AG09309 (cell line): ENCODE measurements at regions not wholly inside any gene's neighbourhood (a gene's known extent, or its start where the extent isn't known, plus 50 kb on each side); places are given as distances from the start of the nearest gene placed in this dataset.

Experiments
- DNase-seq: peaks from one replicate; pipeline ENCODE4 v3.0.0-alpha.2; 2010; ENCODE audit warnings: low read depth
- H3K4me3 ChIP-seq: 2 replicates; pipeline ENCODE4 v1.5.1; 2011; ENCODE audit warnings: mild to moderate bottlenecking, low read depth, low read length, moderate library complexity; ENCODE audit not compliant: control insufficient read depth
- CTCF ChIP-seq: IDR thresholded peaks from 2 replicates; pipeline ENCODE4 v1.5.1; 2011; ENCODE audit warnings: mild to moderate bottlenecking, low read depth, low read length, inconsistent platforms; ENCODE audit not compliant: insufficient read depth, control insufficient read depth; ENCODE audit errors: missing control alignments

DNA sequence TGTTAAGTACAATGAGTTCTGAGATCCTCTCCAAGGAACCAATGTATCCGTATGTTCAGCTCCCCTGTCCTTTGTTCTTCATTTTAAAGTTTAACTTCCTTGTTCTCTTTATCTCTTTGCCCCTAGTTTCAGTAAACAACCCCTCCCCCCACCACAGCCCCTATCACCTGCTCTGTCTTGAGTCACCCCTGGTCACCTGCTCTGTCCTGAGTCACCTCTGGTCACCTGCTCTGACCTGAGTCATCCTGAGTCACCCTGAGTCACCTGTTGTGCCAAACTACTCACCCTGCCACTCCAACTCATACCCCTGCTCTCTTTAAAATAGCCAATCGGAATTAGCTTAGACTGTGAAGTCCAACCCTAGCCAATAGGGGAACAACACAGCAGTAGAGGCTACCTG lies 288.7 kb upstream of the CDYL start:
- DNase-seq = no peak
- TF ChIP-seq CTCF = no peak
- no peak overlapping the region for H3K4me3 ChIP-seq

GRCh38 chr6:4486568-4487315 lies 289.5 kb upstream of the CDYL start:
- no peak for DNase-seq
- no peak overlapping the region for H3K4me3 ChIP-seq
- no peak for TF ChIP-seq CTCF

GRCh38 chr6:4485735-4486134 lies 290.5 kb upstream of the CDYL start:
- DNase-seq = no peak
- no peak for TF ChIP-seq CTCF
- no peak overlapping the region for H3K4me3 ChIP-seq

DNA sequence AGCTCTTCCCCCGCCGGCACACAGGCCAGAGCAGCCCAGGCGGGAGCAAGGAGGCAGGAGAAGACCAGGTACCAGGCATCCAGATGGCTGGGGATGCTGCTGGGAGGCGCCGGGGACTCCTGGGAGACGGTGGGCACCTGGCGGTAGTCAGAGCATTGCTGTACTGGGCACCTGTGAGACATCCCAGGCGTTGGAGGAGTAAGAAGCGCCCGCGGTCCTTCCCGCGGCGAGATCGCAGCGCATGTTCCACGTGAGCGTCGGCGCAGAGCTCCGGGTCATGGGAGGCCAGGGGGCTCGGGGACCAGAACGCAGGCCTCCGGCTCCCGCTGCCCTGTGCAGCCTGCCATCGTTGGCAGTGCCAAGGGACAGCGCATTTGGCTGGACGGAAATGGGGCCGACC lies 293.7 kb upstream of the CDYL start:
- DNase-seq = no peak
- TF ChIP-seq CTCF = no peak
- no peak overlapping the region for H3K4me3 ChIP-seq

DNA sequence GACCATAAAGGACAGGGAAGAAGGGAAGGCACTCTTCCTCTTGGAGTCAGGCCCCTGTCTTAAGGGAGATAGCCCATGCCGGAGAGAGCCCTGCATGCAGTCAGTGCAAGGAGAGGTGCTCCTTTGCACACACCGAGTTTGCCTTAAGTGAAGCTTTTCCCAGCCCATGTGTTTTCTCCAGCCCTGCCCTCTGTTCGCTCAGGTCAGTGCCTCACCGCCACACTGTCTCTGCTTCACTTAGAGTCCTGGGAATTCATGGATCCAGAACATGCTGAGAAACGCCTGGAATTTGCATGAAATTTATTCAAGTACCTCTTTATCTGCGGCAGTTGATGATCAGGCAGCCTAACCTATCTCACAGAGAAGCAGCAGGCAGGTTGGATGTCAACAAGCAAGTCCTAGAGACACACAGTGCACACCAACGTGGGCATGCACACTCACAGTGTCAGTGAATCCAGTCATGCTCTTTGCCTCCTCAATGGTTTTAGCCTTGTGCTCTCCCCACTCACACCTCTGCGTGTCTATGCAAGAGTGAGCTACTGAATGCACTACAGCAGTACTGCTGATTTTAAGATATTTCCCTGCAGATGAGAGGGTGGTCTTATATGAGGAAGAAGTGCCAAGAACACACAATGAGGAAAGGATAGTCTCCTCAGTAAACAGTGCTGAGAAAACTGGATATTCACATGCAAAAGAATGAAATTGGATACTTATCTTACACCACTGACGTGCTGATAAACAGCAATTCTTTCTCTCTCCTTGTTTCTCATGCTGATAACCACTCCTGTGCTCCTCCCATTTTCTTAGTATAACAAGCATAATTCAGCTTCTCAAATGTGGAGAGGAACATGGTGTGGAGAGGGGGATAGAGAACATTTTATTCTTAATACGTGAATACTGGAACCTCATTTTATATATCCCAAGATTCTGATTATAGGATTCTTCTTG lies 295.1 kb upstream of the CDYL start:
- no peak overlapping the region for H3K4me3 ChIP-seq
- no peak for DNase-seq
- no peak for TF ChIP-seq CTCF

DNA sequence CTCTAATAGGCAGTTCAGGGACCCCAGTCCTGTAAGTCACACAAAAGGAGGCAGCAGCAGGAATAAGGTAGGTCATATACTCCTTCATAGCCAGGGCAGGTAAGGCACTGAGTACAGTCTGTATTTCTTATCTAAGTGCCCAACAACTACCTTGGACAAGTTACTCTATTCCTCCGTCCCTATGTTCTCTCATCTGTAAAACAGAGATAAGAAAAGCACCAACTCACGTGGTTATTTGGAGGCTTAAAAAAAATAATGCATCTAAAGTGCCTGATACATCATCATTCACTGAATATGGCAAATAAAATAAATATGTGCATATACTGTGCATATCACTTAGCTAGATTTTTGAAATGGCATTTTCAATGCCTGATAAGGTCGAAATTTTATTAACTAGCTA lies 298.1 kb upstream of the CDYL start:
- no peak for TF ChIP-seq CTCF
- no peak for DNase-seq

More for the DNA sequence above, 298.1 kb upstream of the CDYL start:
- no peak overlapping the region for H3K4me3 ChIP-seq
